ENCODE measurements at regions not wholly inside any gene's neighbourhood (a gene's known extent, or its start where the extent isn't known, plus 50 kb on each side); places are given as distances from the start of the nearest gene placed in this dataset.

DNA sequence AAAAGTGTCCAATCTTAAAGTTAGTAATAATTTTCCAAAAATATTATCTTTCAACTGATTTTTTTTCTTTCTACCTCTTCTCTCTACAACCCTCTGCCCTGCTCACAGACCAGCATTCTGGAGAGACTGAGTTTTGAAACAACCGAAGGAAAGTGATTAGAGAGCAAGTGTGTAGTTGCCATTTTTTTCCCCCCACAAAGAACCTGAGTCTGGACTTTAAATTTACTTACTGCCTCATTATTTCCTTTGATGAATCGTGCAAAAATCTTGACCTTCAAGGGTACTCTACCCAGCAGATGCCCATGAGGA, 63.4 kb upstream of the NEUROD1 start:
- WGBS, 2 donors, result 73 to 78% methylated on average over 2 of the region's 2 CpGs
- DNase-seq (no peak), ATAC-seq (ENCODE audit: low FRiP score in 2 of 2) (no peak)
- Histone ChIP-seq H3K27me3 (no peaks in the 10 kb centered on the region), H3K9me3 (no peaks in the 10 kb centered on the region), H3K4me1 (peaks cover 0 to 6% (median 2%) of the 10 kb centered on the region in 4 donors), H3K4me3 (no peak overlapping the region), H3K36me3 (no peaks in the 10 kb centered on the region), H3K27ac (no peak overlapping the region)
- no peak for TF ChIP-seq POLR2AphosphoS5 (IDR thresholded peaks at IDR 0.05)
- TF ChIP-seq, protein P1, sequence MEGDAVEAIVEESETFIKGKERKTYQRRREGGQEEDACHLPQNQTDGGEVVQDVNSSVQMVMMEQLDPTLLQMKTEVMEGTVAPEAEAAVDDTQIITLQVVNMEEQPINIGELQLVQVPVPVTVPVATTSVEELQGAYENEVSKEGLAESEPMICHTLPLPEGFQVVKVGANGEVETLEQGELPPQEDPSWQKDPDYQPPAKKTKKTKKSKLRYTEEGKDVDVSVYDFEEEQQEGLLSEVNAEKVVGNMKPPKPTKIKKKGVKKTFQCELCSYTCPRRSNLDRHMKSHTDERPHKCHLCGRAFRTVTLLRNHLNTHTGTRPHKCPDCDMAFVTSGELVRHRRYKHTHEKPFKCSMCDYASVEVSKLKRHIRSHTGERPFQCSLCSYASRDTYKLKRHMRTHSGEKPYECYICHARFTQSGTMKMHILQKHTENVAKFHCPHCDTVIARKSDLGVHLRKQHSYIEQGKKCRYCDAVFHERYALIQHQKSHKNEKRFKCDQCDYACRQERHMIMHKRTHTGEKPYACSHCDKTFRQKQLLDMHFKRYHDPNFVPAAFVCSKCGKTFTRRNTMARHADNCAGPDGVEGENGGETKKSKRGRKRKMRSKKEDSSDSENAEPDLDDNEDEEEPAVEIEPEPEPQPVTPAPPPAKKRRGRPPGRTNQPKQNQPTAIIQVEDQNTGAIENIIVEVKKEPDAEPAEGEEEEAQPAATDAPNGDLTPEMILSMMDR (IDR thresholded peaks at IDR 0.05), result no peak
- no peak for TF ChIP-seq EP300 (IDR thresholded peaks at IDR 0.05)
- TF ChIP-seq POLR2A (IDR thresholded peaks at IDR 0.05), result no peak

DNA sequence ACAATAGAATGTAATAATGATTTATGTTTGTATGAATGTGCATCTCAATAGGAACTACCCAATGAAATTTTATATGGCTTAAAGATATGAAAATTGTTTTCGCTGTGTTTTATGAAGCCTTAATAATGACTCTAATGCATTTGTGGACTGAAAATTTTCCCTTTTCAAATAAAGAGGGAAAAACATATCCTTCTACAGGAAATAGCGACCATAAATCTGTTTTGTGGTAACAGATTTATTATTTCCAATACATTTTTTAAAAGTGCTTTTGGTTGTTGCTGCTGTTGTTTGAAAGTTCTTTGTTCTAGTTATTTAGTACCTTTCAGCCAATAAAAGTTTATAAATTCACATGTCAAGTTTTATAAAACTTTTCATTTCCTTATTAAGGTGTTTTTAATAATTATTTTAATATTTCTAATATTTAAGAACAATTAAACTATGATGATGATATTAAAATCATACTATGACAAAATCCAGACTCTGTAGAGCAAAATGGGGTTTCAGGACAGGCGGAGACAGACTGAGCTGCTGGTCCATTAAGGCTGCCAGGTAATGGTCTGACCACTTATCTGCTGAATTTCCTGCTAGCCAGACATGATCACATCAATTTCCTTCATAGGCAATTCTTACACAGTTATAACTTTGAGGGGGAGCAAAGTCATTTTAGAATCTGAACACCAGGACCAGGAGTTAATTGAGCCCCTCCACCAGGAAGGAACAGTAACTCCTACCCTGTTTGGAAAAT, 65.7 kb upstream of the NEUROD1 start:
- Histone ChIP-seq H3K27me3 (no peaks in the 10 kb centered on the region), H3K4me3 (no peak overlapping the region), H3K4me1 (peaks cover 0 to 6% (median 2%) of the 10 kb centered on the region in 4 donors), H3K27ac (no peak overlapping the region), H3K9me3 (no peaks in the 10 kb centered on the region), H3K36me3 (no peaks in the 10 kb centered on the region)
- no peak for TF ChIP-seq EP300 (IDR thresholded peaks at IDR 0.05)
- TF ChIP-seq, protein P1 (IDR thresholded peaks at IDR 0.05), result no peak
- 91 to 92% methylated on average over 3 of the region's 3 CpGs for WGBS, 2 donors
- DNase-seq (no peak), ATAC-seq (ENCODE audit: low FRiP score in 2 of 2) (no peak)

- Histone ChIP-seq H3K9me3 (no peaks in the 10 kb centered on the region), H3K27me3 (no peaks in the 10 kb centered on the region), H3K27ac (no peak overlapping the region), H3K4me1 (peaks cover 0 to 6% (median 2%) of the 10 kb centered on the region in 4 donors), H3K36me3 (no peaks in the 10 kb centered on the region), H3K4me3 (no peak overlapping the region)
- WGBS, 2 donors, result 89 to 91% methylated on average over 2 of the region's 2 CpGs
- no peak for TF ChIP-seq EP300 (IDR thresholded peaks at IDR 0.05)
- ATAC-seq (ENCODE audit: low FRiP score in 2 of 2) (no peak), DNase-seq (no peak)
These were observed 66.5 kb upstream of the NEUROD1 start for GRCh38 chr2:181746844-181747243.

DNA sequence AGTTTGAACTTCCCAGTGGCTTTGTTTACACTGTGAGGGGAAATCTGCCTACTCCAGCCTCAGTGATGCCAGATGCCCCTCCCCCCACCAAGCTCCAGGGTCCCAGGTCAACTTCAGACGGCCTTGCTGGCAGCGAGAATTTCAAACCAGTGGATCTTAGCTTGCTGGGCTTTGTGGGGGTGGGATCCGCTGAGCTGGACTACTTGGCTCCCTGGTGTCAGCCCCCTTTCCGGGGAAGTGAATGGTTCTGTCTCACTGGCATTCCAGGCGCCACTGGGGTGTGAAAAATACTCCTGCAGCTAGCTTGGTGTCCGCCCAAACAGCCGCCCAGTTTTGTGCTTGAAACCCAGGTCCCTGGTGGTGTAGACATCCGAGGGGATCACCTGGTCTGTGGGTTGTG, 70.0 kb upstream of the NEUROD1 start:
- no peak for ATAC-seq (ENCODE audit: low FRiP score in 2 of 2)
- 80 to 87% methylated on average over 3 to 8 of the region's 8 CpGs for WGBS, 2 donors
- TF ChIP-seq, protein P1 (IDR thresholded peaks at IDR 0.05), result no peak
- TF ChIP-seq POLR2A (IDR thresholded peaks at IDR 0.05) (no peak), POLR2AphosphoS5 (IDR thresholded peaks at IDR 0.05) (no peak), EP300 (IDR thresholded peaks at IDR 0.05) (no peak)

DNA sequence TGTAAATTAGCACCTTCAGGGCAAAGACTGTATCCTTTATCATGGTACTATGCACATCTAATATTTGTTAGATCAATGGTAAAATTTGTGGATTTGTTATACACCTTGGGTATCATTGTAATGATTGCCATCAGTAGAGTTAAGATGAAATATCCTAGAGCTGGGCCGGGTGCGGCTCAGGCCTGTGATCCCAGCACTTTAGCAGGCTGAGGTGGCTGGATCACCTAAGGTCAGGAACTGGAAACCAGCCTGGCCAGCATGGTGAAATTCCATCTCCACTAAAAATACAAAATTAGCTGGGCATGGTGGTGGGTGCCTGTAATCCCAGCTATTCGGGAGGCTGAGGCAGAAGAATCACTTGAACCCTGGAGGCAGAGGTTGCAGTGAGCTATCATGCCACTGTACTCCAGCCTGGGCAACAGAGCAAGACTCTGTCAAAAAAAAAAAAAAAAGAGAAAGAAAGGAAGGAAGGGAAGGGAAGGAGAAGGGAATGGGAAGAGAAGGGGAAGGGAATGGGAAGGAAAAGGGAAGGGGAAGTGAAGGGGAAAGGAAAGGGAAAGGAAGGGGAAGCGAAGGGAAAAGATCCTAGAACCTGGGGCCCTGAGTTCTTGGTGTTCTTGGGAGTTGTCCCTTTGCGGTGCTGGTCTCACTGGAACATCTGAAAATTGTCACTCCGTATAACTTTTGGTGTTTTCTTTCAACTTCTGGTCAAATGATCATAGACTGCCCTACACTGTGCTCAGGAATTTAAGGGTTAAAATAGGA, 71.1 kb upstream of the NEUROD1 start:
- TF ChIP-seq, protein P1 (IDR thresholded peaks at IDR 0.05), result no peak
- no peak for TF ChIP-seq POLR2A (IDR thresholded peaks at IDR 0.05)
- TF ChIP-seq POLR2AphosphoS5 (IDR thresholded peaks at IDR 0.05), result no peak
- TF ChIP-seq EP300 (IDR thresholded peaks at IDR 0.05), result no peak
- H3K36me3 ChIP-seq, result no peaks in the 10 kb centered on the region
- no peaks in the 10 kb centered on the region for H3K9me3 ChIP-seq
- H3K27ac ChIP-seq, result no peak overlapping the region
- no peak for ATAC-seq (ENCODE audit: low FRiP score in 2 of 2)
- peak in 1 of 2 donors; percentile 14 for DNase-seq
- no peaks in the 10 kb centered on the region for H3K4me1 ChIP-seq
- WGBS, 2 donors, result 91 to 97% methylated on average over 6 of the region's 6 CpGs
- no peak overlapping the region for H3K4me3 ChIP-seq
- H3K27me3 ChIP-seq, result no peaks in the 10 kb centered on the region

More for the DNA sequence above, 70.0 kb upstream of the NEUROD1 start:
- no peaks in the 10 kb centered on the region for H3K4me1 ChIP-seq
- H3K9me3 ChIP-seq, result no peaks in the 10 kb centered on the region
- no peaks in the 10 kb centered on the region for H3K27me3 ChIP-seq
- no peaks in the 10 kb centered on the region for H3K36me3 ChIP-seq
- no peak for DNase-seq
- H3K27ac ChIP-seq, result no peak overlapping the region
- no peak overlapping the region for H3K4me3 ChIP-seq

Measured in upper lobe of left lung (tissue), 6 donors.